BJ (cell line): ENCODE measurements at regions not wholly inside any gene's neighbourhood (a gene's known extent, or its start where the extent isn't known, plus 50 kb on each side); places are given as distances from the start of the nearest gene placed in this dataset.

Experiments used
- CTCF ChIA-PET: fragments of 350-600 bp; formaldehyde crosslinking; extraction: SDS; loops from one replicate; lab custom pipeline; 2021; ENCODE audit warnings: antibody characterized with exemption, inconsistent platforms; lab: Yijun Ruan, JAX
- POLR2A ChIA-PET: fragments of 300-600 bp; sonication (Branson Sonifier 250); formaldehyde crosslinking; extraction: SDS; loops from one replicate; lab custom pipeline; 2021; ENCODE audit warnings: antibody characterized with exemption; lab: Charles Lee
- DNase-seq: peaks from one replicate; pipeline ENCODE4 v3.0.0-alpha.2; 2011; ENCODE audit warnings: low read depth
- H3K27me3 ChIP-seq: 2 replicates; pipeline ENCODE4 v1.6.0; 2011; ENCODE audit warnings: low read length; ENCODE audit not compliant: control insufficient read depth, insufficient read depth
- H3K36me3 ChIP-seq: 2 replicates; pipeline ENCODE4 v1.5.1; 2011; ENCODE audit warnings: low read length; ENCODE audit not compliant: control insufficient read depth, insufficient read depth
- H3K4me3 ChIP-seq: 2 replicates; pipeline ENCODE4 v1.5.1; 2011; ENCODE audit warnings: low read depth, mild to moderate bottlenecking, control low read depth, low read length
- TF ChIP-seq, protein P1 (sequence below): IDR thresholded peaks from 2 replicates; pipeline ENCODE4 v1.5.1; 2011; ENCODE audit warnings: low read depth, mild to moderate bottlenecking, control low read depth, inconsistent platforms, low read length, moderate library complexity; ENCODE audit not compliant: insufficient read depth

DNA sequence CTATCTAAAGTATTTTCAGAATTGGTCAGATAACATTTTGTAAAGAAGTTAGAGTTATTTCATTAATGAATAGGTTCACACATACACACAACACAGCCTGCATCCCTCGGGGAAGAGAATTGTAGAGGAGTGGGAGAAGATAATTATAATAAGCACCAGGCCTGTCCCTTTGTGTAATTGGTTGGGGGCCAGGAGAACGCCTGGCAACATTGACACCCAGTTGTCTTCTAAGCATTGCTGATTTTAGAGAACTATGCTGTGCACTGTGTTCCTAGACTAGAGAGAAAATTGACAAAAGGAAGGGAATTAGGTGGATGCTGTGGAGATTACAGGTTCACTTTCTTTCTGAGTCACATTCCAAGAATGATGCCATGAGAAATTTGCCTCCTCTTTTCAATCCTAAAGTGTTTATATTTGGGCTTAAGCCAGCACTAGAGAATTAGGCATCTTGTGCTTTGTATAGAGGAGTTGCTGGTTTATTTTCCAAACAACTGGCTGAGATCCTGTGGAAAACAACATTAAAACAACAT is 247.6 kb downstream of the COX7C start:
- Histone ChIP-seq H3K36me3 (no peaks in the 10 kb centered on the region), H3K4me3 (no peak overlapping the region), H3K27me3 (peaks cover 4% of the 10 kb centered on the region; the same call in 1 of the 2 replicates)
- POLR2A ChIA-PET, result no interaction called here
- no peak for DNase-seq
- CTCF ChIA-PET, result interaction anchor here (1.6 kb wide), 1 partner anchor 15 kb away, joined by 4 read pairs; no protein-coding TSS in a partner anchor
- TF ChIP-seq, protein P1, sequence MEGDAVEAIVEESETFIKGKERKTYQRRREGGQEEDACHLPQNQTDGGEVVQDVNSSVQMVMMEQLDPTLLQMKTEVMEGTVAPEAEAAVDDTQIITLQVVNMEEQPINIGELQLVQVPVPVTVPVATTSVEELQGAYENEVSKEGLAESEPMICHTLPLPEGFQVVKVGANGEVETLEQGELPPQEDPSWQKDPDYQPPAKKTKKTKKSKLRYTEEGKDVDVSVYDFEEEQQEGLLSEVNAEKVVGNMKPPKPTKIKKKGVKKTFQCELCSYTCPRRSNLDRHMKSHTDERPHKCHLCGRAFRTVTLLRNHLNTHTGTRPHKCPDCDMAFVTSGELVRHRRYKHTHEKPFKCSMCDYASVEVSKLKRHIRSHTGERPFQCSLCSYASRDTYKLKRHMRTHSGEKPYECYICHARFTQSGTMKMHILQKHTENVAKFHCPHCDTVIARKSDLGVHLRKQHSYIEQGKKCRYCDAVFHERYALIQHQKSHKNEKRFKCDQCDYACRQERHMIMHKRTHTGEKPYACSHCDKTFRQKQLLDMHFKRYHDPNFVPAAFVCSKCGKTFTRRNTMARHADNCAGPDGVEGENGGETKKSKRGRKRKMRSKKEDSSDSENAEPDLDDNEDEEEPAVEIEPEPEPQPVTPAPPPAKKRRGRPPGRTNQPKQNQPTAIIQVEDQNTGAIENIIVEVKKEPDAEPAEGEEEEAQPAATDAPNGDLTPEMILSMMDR, result no peak

DNA sequence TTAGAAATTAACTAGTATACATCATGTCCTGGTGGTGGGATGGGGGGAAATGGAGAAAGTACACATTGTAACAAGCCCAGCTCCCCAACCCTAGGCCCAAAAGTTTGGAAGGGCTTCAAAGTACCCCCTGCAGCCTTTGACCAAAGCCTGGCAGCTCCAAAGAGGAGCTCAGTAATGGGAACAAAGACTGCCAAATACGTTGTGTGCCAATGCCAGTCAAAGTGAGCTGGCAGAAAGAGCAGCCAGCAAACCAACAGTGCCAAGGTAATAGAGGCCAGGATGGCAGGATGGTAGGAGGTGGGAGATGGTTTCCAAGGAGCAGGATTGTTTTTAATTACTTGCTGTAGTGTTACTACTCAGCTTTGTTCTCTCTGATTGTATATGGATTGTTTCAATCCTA is 248.3 kb downstream of the COX7C start:
- Histone ChIP-seq H3K36me3 (no peaks in the 10 kb centered on the region), H3K27me3 (peaks cover 6% of the 10 kb centered on the region), H3K4me3 (no peak overlapping the region)
- TF ChIP-seq, protein P1, result no peak
- ChIA-PET POLR2A (no interaction called here), CTCF (interaction anchor here (0.6 to 1.6 kb wide), 3 partner anchors 14 to 102 kb away, joined by 3 to 4 read pairs (median 3); no protein-coding TSS in a partner anchor)
- DNase-seq, result no peak

DNA sequence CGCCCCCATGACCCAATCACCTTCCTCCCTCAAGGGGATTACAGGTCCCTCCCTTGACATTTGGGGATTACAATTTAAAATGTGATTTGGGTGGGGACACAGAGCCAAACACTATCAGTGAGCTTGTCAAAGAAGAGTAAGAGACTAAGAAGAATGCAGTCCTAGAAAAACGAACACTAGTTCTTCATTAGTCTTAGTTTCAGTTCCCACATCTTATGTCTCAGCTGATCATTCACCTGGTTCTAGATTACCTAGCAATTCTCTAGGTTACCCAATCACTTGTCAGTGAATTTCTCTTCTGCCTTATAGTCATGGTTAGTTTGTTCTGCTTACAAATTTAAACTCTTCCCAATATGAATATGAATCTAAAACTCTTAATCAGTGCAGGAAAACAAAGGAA is 251.5 kb downstream of the COX7C start:
- TF ChIP-seq, protein P1, result no peak
- H3K4me3 ChIP-seq, result no peak overlapping the region
- no peak for DNase-seq
- H3K27me3 ChIP-seq, result peaks cover 6% of the 10 kb centered on the region
- no peaks in the 10 kb centered on the region for H3K36me3 ChIP-seq
- ChIA-PET POLR2A (no interaction called here), CTCF (interaction anchor here (1.6 to 4.3 kb wide), 2 partner anchors 11 to 101 kb away, joined by 3 to 20 read pairs; no protein-coding TSS in a partner anchor)

DNA sequence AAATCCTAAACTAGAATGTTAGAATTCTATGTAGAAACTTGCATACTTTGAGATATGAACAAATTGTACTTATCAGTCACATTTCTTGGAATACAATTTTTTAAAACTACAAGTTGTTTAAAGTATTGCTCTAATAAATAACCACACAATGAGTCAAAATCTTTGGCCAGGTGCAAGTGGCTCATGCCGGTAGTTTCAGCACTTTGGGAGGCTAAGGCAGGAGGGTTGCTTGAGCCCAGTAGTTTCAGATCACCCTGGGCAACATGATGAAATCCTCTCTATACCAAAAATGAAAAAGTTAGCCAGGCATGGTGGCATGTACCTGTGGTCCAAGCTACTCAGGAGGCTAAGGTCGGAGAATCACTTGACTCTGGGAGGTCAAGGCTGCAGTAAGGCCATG is 257.8 kb downstream of the COX7C start:
- Histone ChIP-seq H3K4me3 (no peak overlapping the region), H3K27me3 (no peaks in the 10 kb centered on the region), H3K36me3 (no peaks in the 10 kb centered on the region)
- DNase-seq, result no peak
- POLR2A ChIA-PET, result no interaction called here
- TF ChIP-seq, protein P1, result no peak
- CTCF ChIA-PET, result interaction anchor here (7.3 kb wide), 1 partner anchor 93 kb away, joined by 157 read pairs; no protein-coding TSS in a partner anchor

DNA sequence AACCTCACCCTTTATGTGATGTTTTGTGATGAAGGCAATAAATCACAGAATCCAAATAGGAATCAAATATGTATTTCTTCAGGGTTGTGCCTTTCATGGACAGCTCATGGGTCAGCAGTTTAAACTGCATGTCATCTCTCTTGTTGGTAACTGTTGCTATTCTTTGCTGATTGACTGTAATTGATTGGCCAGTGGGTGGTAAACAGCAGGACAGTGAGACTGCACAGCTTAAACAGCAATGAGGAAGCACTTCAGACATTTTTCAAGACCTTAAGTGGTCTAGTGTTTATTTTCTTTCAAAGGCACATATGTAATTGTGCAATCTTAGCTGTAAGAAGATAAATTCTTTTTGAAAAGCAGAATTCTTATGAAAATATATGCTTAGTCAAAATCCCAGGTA is 260.5 kb downstream of the COX7C start:
- CTCF ChIA-PET, result interaction anchor here (0.6 to 7.3 kb wide), 3 partner anchors 90 to 137 kb away, joined by 3 to 157 read pairs (median 5); no protein-coding TSS in a partner anchor
- no peaks in the 10 kb centered on the region for H3K27me3 ChIP-seq
- no peaks in the 10 kb centered on the region for H3K36me3 ChIP-seq
- DNase-seq, result no peak
- POLR2A ChIA-PET, result no interaction called here
- no peak overlapping the region for H3K4me3 ChIP-seq
- TF ChIP-seq, protein P1, result no peak
